GM23338 (cell line): ENCODE measurements at regions not wholly inside any gene's neighbourhood (a gene's known extent, or its start where the extent isn't known, plus 50 kb on each side); places are given as distances from the start of the nearest gene placed in this dataset.

Experiments used
- ATAC-seq: fragments of 200-7000 bp; cut with Tn5 transposase; 3 replicates; pipeline ENCODE4 v1.9.1; 2020
- DNase-seq: peaks from one replicate; pipeline ENCODE4 v3.0.0-alpha.2; 2015; ENCODE audit warnings: low spot score
- H2AFZ ChIP-seq: fragments of 200-600 bp; sonication (generic); 2 replicates; pipeline ENCODE4 v1.8.0; 2016; ENCODE audit warnings: antibody characterized with exemption, mild to moderate bottlenecking, moderate library complexity
- H3F3A ChIP-seq: fragments of 200-600 bp; sonication (generic); replicated peaks from 2 replicates; pipeline ENCODE4 v1.8.0; 2017; ENCODE audit warnings: antibody characterized with exemption, mixed run types, low read depth
- H3K27ac ChIP-seq: fragments of 200-600 bp; sonication (generic); 2 replicates; pipeline ENCODE4 v1.6.1; 2016; ENCODE audit warnings: low read depth
- H3K27me3 ChIP-seq: fragments of 200-600 bp; sonication (generic); 2 replicates; pipeline ENCODE4 v1.8.0; 2016; ENCODE audit warnings: mild to moderate bottlenecking, mixed run types, moderate library complexity; ENCODE audit not compliant: insufficient read depth
- H3K36me3 ChIP-seq: fragments of 200-600 bp; sonication (generic); 2 replicates; pipeline ENCODE4 v1.8.0; 2016; ENCODE audit warnings: mild to moderate bottlenecking; ENCODE audit not compliant: insufficient read depth
- H3K4me1 ChIP-seq: fragments of 200-600 bp; sonication (generic); 2 replicates; pipeline ENCODE4 v1.8.0; 2016; ENCODE audit warnings: mild to moderate bottlenecking, moderate library complexity; ENCODE audit not compliant: insufficient read depth
- H3K4me2 ChIP-seq: fragments of 200-600 bp; sonication (generic); 2 replicates; pipeline ENCODE4 v1.7.1; 2017; ENCODE audit warnings: mixed run types
- H3K4me3 ChIP-seq: fragments of 200-600 bp; sonication (generic); 2 replicates; pipeline ENCODE4 v1.6.1; 2016; ENCODE audit warnings: mixed run types
- H3K79me2 ChIP-seq: fragments of 200-600 bp; sonication (generic); replicated peaks from 2 replicates; pipeline ENCODE4 v1.8.0; 2017; ENCODE audit warnings: mild to moderate bottlenecking; ENCODE audit not compliant: insufficient read depth
- H3K9me2 ChIP-seq: fragments of 200-600 bp; sonication (generic); 2 replicates; pipeline ENCODE4 v1.8.0; 2017; ENCODE audit not compliant: insufficient read depth
- H4K20me1 ChIP-seq: fragments of 200-600 bp; sonication (generic); replicated peaks from 2 replicates; pipeline ENCODE4 v1.8.0; 2017; ENCODE audit warnings: mild to moderate bottlenecking; ENCODE audit not compliant: insufficient read depth
- H3K27ac Mint-ChIP-seq: 2 replicates; pipeline ENCODE4 v1.8.0; 2020; ENCODE audit warnings: inconsistent platforms, mild to moderate bottlenecking, moderate library complexity, mixed read lengths
- H3K27me3 Mint-ChIP-seq: 3 replicates; pipeline ENCODE4 v1.8.0; 2022; ENCODE audit warnings: low read depth, mild to moderate bottlenecking, moderate library complexity, mixed read lengths, inconsistent platforms; ENCODE audit not compliant: insufficient read depth, poor library complexity
- H3K36me3 Mint-ChIP-seq: 3 replicates; pipeline ENCODE4 v1.8.0; 2021; ENCODE audit warnings: low read depth, mild to moderate bottlenecking, inconsistent platforms, moderate library complexity, mixed read lengths
- H3K4me1 Mint-ChIP-seq: 3 replicates; pipeline ENCODE4 v1.8.0; 2020; ENCODE audit warnings: mild to moderate bottlenecking, inconsistent platforms, mixed read lengths
- H3K4me3 Mint-ChIP-seq: 3 replicates; pipeline ENCODE4 v1.8.0; 2021; ENCODE audit warnings: moderate library complexity, mild to moderate bottlenecking, inconsistent platforms, mixed read lengths
- H3K9me3 Mint-ChIP-seq: 3 replicates; pipeline ENCODE4 v1.8.0; 2020; ENCODE audit warnings: moderate library complexity, mild to moderate bottlenecking, inconsistent platforms, mixed read lengths
- CREB1 ChIP-seq: fragments of 250-450 bp; sonication (Bioruptor Pico); IDR thresholded peaks from 2 replicates; pipeline ENCODE4 v1.5.0; 2020; ENCODE audit warnings: low read depth, mild to moderate bottlenecking, moderate library complexity
- CTCF ChIP-seq, 2 experiments: fragments of 200-600 bp in 1 of 2; sonication (generic) in 1 of 2; conservative IDR thresholded peaks; 2 replicates each; pipeline versions ENCODE4 v1.5.1 to v1.6.1; 2016 to 2017; ENCODE audit warnings: antibody characterized with exemption in 2 of 2, low read depth in 2 of 2, mild to moderate bottlenecking in 2 of 2, moderate library complexity in 1 of 2
- ETS1 ChIP-seq: IDR thresholded peaks from 2 replicates; pipeline ENCODE4 v1.6.1; 2016; ENCODE audit warnings: antibody characterized with exemption
- EZH2 ChIP-seq: fragments of 200-600 bp; sonication (generic); IDR thresholded peaks from one replicate; pipeline ENCODE4 v1.8.0; 2017; ENCODE audit warnings: antibody characterized with exemption, mild to moderate bottlenecking, low read depth; ENCODE audit not compliant: unreplicated experiment
- EZH2phosphoT487 ChIP-seq: fragments of 200-600 bp; sonication (generic); IDR thresholded peaks from one replicate; pipeline ENCODE4 v1.8.1; 2018; ENCODE audit warnings: antibody characterized with exemption; ENCODE audit not compliant: unreplicated experiment
- JUNB ChIP-seq: IDR thresholded peaks from one replicate; pipeline ENCODE4 v1.6.1; 2016; ENCODE audit warnings: antibody characterized with exemption; ENCODE audit not compliant: unreplicated experiment
- NANOG ChIP-seq: IDR thresholded peaks from 2 replicates; pipeline ENCODE4 v1.6.1; 2016; ENCODE audit warnings: antibody characterized with exemption, borderline replicate concordance
- POLR2AphosphoS5 ChIP-seq: IDR thresholded peaks from 2 replicates; pipeline ENCODE4 v1.6.1; 2016; ENCODE audit warnings: antibody characterized with exemption, low read depth
- REST ChIP-seq: IDR thresholded peaks from one replicate; pipeline ENCODE4 v1.6.1; 2018; ENCODE audit warnings: antibody characterized with exemption; ENCODE audit not compliant: unreplicated experiment
- STAT1 ChIP-seq: IDR thresholded peaks from one replicate; pipeline ENCODE4 v1.6.1; 2016; ENCODE audit warnings: antibody characterized with exemption; ENCODE audit not compliant: unreplicated experiment
- ZNF114 ChIP-seq: fragments of 250-450 bp; sonication (Bioruptor Pico); IDR thresholded peaks from 2 replicates; pipeline ENCODE4 v1.5.0; 2020; ENCODE audit warnings: mild to moderate bottlenecking, moderate library complexity
- ZNF331 ChIP-seq: fragments of 250-450 bp; sonication (Bioruptor Pico); IDR thresholded peaks from 2 replicates; pipeline ENCODE4 v1.5.0; 2020; ENCODE audit warnings: low read depth, mild to moderate bottlenecking, moderate library complexity
- ZNF462 ChIP-seq: fragments of 250-450 bp; sonication (Bioruptor Pico); IDR thresholded peaks from 2 replicates; pipeline ENCODE4 v1.5.0; 2020; ENCODE audit warnings: mild to moderate bottlenecking, moderate library complexity

GRCh38 chr18:51385270-51385669 lies 187.8 kb upstream of the MEX3C start:
- TF ChIP-seq CREB1 (CRISPR knock-in tag): no peak
- TF ChIP-seq JUNB: no peak
- no peak for TF ChIP-seq CTCF (conservative IDR thresholded peaks at IDR 0.05; ENCODE audit: low read depth in 2 of 2)
- no peak for TF ChIP-seq NANOG
- no peak for TF ChIP-seq EZH2
- no peak for TF ChIP-seq ZNF114 (CRISPR knock-in tag)
- no peak for TF ChIP-seq ZNF331 (CRISPR knock-in tag)
- no peak for TF ChIP-seq ZNF462 (CRISPR knock-in tag)
- no peak for TF ChIP-seq EZH2phosphoT487
- TF ChIP-seq STAT1: no peak
- no peak for TF ChIP-seq REST
- no peak for TF ChIP-seq POLR2AphosphoS5
- no peak for TF ChIP-seq ETS1
- H3K4me2 ChIP-seq: no peak overlapping the region
- H3K4me1 ChIP-seq: no peaks in the 10 kb centered on the region
- Mint-ChIP-seq H3K9me3 (no peaks in the 10 kb centered on the region), H3K4me1 (no peaks in the 10 kb centered on the region), H3K27me3 (peaks cover 5% of the 10 kb centered on the region), H3K4me3 (no peak overlapping the region), H3K27ac (no peak overlapping the region), H3K36me3 (no peaks in the 10 kb centered on the region)
- no peak overlapping the region for H3K4me3 ChIP-seq
- ATAC-seq: no peak
- no peaks in the 10 kb centered on the region for H3K27me3 ChIP-seq
- H2AFZ ChIP-seq: peak overlapping the region; percentile 72; the same call in 1 of the 2 replicates
- H3K79me2 ChIP-seq: no peaks in the 10 kb centered on the region
- H3K9me2 ChIP-seq: peaks cover 6% of the 10 kb centered on the region; the same call in 1 of the 2 replicates
- no peak for DNase-seq
- H3F3A ChIP-seq: no peaks in the 10 kb centered on the region
- no peaks in the 10 kb centered on the region for H4K20me1 ChIP-seq
- H3K27ac ChIP-seq: no peak overlapping the region
- H3K36me3 ChIP-seq: no peaks in the 10 kb centered on the region
